Hematopoietic multipotent progenitor cell treated with erythropoietin and hydrocortisone succinate and interleukin-3 and kit ligand, for 8 days (in vitro differentiated cells): ENCODE measurements at regions not wholly inside any gene's neighbourhood (a gene's known extent, or its start where the extent isn't known, plus 50 kb on each side); places are given as distances from the start of the nearest gene placed in this dataset.

Source experiments
- DNase-seq: peaks from one replicate; pipeline ENCODE4 v3.0.0-alpha.2; 2015

GRCh38 chr20:39333211-39333610 lies 371.1 kb downstream of the DHX35 start:
- no peak for DNase-seq

GRCh38 chr20:39328347-39328746 lies 366.2 kb downstream of the DHX35 start:
- DNase-seq = no peak

GRCh38 chr20:39326050-39326449 lies 363.9 kb downstream of the DHX35 start:
- DNase-seq = no peak

GRCh38 chr20:39318911-39319310 lies 356.8 kb downstream of the DHX35 start:
- DNase-seq = no peak

- no peak for DNase-seq
These were observed 350.5 kb downstream of the DHX35 start for GRCh38 chr20:39312676-39313075.

- no peak for DNase-seq
These were observed 349.8 kb downstream of the DHX35 start for GRCh38 chr20:39311851-39312506.

- DNase-seq = no peak
These were observed 348.3 kb downstream of the DHX35 start for GRCh38 chr20:39310363-39310995.

- no peak for DNase-seq
These were observed 347.3 kb downstream of the DHX35 start for GRCh38 chr20:39309458-39309857.

- no peak for DNase-seq
These were observed 340.2 kb downstream of the DHX35 start for GRCh38 chr20:39302312-39302711.

- DNase-seq = no peak
These were observed 337.6 kb downstream of the DHX35 start for GRCh38 chr20:39299783-39300182.

- no peak for DNase-seq
These were observed 336.7 kb downstream of the DHX35 start for GRCh38 chr20:39298571-39299506.

- no peak for DNase-seq
These were observed 336.0 kb downstream of the DHX35 start for GRCh38 chr20:39298121-39298520.

- DNase-seq = no peak
These were observed 333.2 kb downstream of the DHX35 start for GRCh38 chr20:39295301-39295700.

- DNase-seq = no peak
These were observed 332.1 kb downstream of the DHX35 start for GRCh38 chr20:39294137-39294725.

- no peak for DNase-seq
These were observed 330.1 kb downstream of the DHX35 start for GRCh38 chr20:39292193-39292736.

GRCh38 chr20:39291301-39291700 lies 329.2 kb downstream of the DHX35 start:
- DNase-seq = no peak

GRCh38 chr20:39290575-39290974 lies 328.4 kb downstream of the DHX35 start:
- no peak for DNase-seq

- no peak for DNase-seq
These were observed 327.7 kb downstream of the DHX35 start for GRCh38 chr20:39289831-39290230.

- DNase-seq = no peak
These were observed 327.2 kb downstream of the DHX35 start for GRCh38 chr20:39289316-39289715.

- DNase-seq = no peak
These were observed 321.3 kb downstream of the DHX35 start for GRCh38 chr20:39283464-39283863.

- no peak for DNase-seq
These were observed 320.5 kb downstream of the DHX35 start for GRCh38 chr20:39282619-39283092.

- DNase-seq = no peak
These were observed 318.7 kb downstream of the DHX35 start for GRCh38 chr20:39280875-39281274.

GRCh38 chr20:39278230-39278788 lies 316.2 kb downstream of the DHX35 start:
- no peak for DNase-seq
